Epithelial cell of prostate (primary cell): ENCODE measurements at regions not wholly inside any gene's neighbourhood (a gene's known extent, or its start where the extent isn't known, plus 50 kb on each side); places are given as distances from the start of the nearest gene placed in this dataset.
A peak's percentile ranks its signal among the peaks of the same experiment; 100 is the strongest.

ENCODE experiments used
- DNase-seq: peaks from one replicate; pipeline ENCODE4 v3.0.0-alpha.2; 2011; ENCODE audit warnings: low read depth, low spot score
- H3K27ac ChIP-seq: fragments of 450-650 bp; 2 replicates; pipeline ENCODE4 v1.5.1; 2017; ENCODE audit warnings: mild to moderate bottlenecking

- no peak overlapping the region for H3K27ac ChIP-seq
- DNase-seq: no peak
Measured at GRCh38 chr1:198929111-198929604, 290.3 kb downstream of the PTPRC start.

- DNase-seq: no peak
- no peak overlapping the region for H3K27ac ChIP-seq
Measured at GRCh38 chr1:198929961-198930599, 291.2 kb downstream of the PTPRC start.

- DNase-seq: peak; percentile 44
- peak overlapping the region; percentile 49 for H3K27ac ChIP-seq
Measured at GRCh38 chr1:198932351-198932991, 293.6 kb downstream of the PTPRC start.

GRCh38 chr1:198933515-198934222 is 294.8 kb downstream of the PTPRC start:
- peak overlapping the region; percentile 83 for H3K27ac ChIP-seq
- DNase-seq: no peak

- no peak for DNase-seq
- H3K27ac ChIP-seq: peak overlapping the region; percentile 83
Measured at GRCh38 chr1:198934426-198934825, 295.6 kb downstream of the PTPRC start.

GRCh38 chr1:198934901-198935305 is 296.1 kb downstream of the PTPRC start:
- no peak for DNase-seq

GRCh38 chr1:198935306-198935921 is 296.6 kb downstream of the PTPRC start:
- H3K27ac ChIP-seq: peak overlapping the region; percentile 83
- peak; percentile 78 for DNase-seq

More at GRCh38 chr1:198934901-198935305, 296.1 kb downstream of the PTPRC start:
- peak overlapping the region; percentile 83 for H3K27ac ChIP-seq

GRCh38 chr1:198936371-198937083 is 297.7 kb downstream of the PTPRC start:
- H3K27ac ChIP-seq: peak overlapping the region; percentile 83
- DNase-seq: no peak

- DNase-seq: peak; percentile 68
- peak overlapping the region; percentile 83 for H3K27ac ChIP-seq
Measured at GRCh38 chr1:198937231-198938031, 298.6 kb downstream of the PTPRC start.

GRCh38 chr1:198939286-198939685 is 300.4 kb downstream of the PTPRC start:
- DNase-seq: no peak

GRCh38 chr1:198939956-198940355 is 301.1 kb downstream of the PTPRC start:
- DNase-seq: no peak
- H3K27ac ChIP-seq: no peak overlapping the region

More at GRCh38 chr1:198939286-198939685, 300.4 kb downstream of the PTPRC start:
- no peak overlapping the region for H3K27ac ChIP-seq

- H3K27ac ChIP-seq: no peak overlapping the region
- DNase-seq: no peak
Measured at GRCh38 chr1:198942466-198942865, 303.6 kb downstream of the PTPRC start.

- DNase-seq: no peak
- H3K27ac ChIP-seq: no peak overlapping the region
Measured at GRCh38 chr1:198943484-198944187, 304.8 kb downstream of the PTPRC start.

- DNase-seq: no peak
- no peak overlapping the region for H3K27ac ChIP-seq
Measured at GRCh38 chr1:198947456-198947855, 308.6 kb downstream of the PTPRC start.

GRCh38 chr1:198948895-198949659 is 310.2 kb downstream of the PTPRC start:
- no peak for DNase-seq
- H3K27ac ChIP-seq: no peak overlapping the region

- no peak for DNase-seq
- no peak overlapping the region for H3K27ac ChIP-seq
Measured at GRCh38 chr1:198950036-198950435, 311.2 kb downstream of the PTPRC start.

- DNase-seq: no peak
- H3K27ac ChIP-seq: no peak overlapping the region
Measured at GRCh38 chr1:198955085-198955484, 316.2 kb downstream of the PTPRC start.

GRCh38 chr1:198957044-198957443 is 318.2 kb downstream of the PTPRC start:
- DNase-seq: no peak
- no peak overlapping the region for H3K27ac ChIP-seq
